OCI-LY1 (cell line): ENCODE measurements at regions not wholly inside any gene's neighbourhood (a gene's known extent, or its start where the extent isn't known, plus 50 kb on each side); places are given as distances from the start of the nearest gene placed in this dataset.

Source experiments
- H2AFZ ChIP-seq: fragments of 200-600 bp; sonication (generic), shearing (Covaris generic); 2 replicates; pipeline ENCODE4 v1.6.0; 2014; ENCODE audit warnings: antibody characterized with exemption, mild to moderate bottlenecking, low read length
- H3F3A ChIP-seq: fragments of 200-600 bp; sonication (generic), shearing (Covaris generic); 2 replicates; pipeline ENCODE4 v1.6.0; 2014; ENCODE audit warnings: mild to moderate bottlenecking, antibody characterized with exemption, low read length, moderate library complexity; ENCODE audit not compliant: insufficient read depth
- H3K27ac ChIP-seq: fragments of 200-600 bp; sonication (generic); 2 replicates; pipeline ENCODE4 v1.5.1; 2014; ENCODE audit warnings: low read length, mixed run types, mild to moderate bottlenecking, low read depth; ENCODE audit not compliant: poor library complexity, severe bottlenecking
- H3K27me3 ChIP-seq: fragments of 200-600 bp; sonication (generic); 2 replicates; pipeline ENCODE4 v1.6.0; 2014; ENCODE audit warnings: antibody characterized with exemption, mild to moderate bottlenecking, low read length, moderate library complexity; ENCODE audit not compliant: insufficient read depth
- H3K36me3 ChIP-seq: fragments of 200-600 bp; sonication (generic); 2 replicates; pipeline ENCODE4 v1.6.1; 2014; ENCODE audit warnings: mild to moderate bottlenecking, antibody characterized with exemption, low read length, moderate library complexity, mixed read lengths; ENCODE audit not compliant: insufficient read depth
- H3K4me1 ChIP-seq: fragments of 200-600 bp; sonication (generic); 2 replicates; pipeline ENCODE4 v1.5.1; 2014; ENCODE audit warnings: mild to moderate bottlenecking, low read length, moderate library complexity; ENCODE audit not compliant: insufficient read depth, severe bottlenecking
- H3K4me2 ChIP-seq: fragments of 200-600 bp; sonication (generic), shearing (Covaris generic); 2 replicates; pipeline ENCODE4 v1.6.1; 2014; ENCODE audit warnings: low read length
- H3K4me3 ChIP-seq: fragments of 200-600 bp; sonication (generic); 2 replicates; pipeline ENCODE4 v1.5.1; 2014; ENCODE audit warnings: low read length, low read depth, mild to moderate bottlenecking, mixed read lengths; ENCODE audit not compliant: poor library complexity, severe bottlenecking
- H3K79me2 ChIP-seq: fragments of 200-600 bp; shearing (Covaris generic); 2 replicates; pipeline ENCODE4 v1.6.1; 2016; ENCODE audit warnings: mixed run types, low read length, mixed read lengths; ENCODE audit not compliant: insufficient read depth
- H3K9ac ChIP-seq: fragments of 200-600 bp; sonication (generic), shearing (Covaris generic); 2 replicates; pipeline ENCODE4 v1.6.1; 2014; ENCODE audit warnings: mild to moderate bottlenecking, low read length, mixed read lengths
- H3K9me2 ChIP-seq: fragments of 200-600 bp; sonication (generic), shearing (Covaris generic); 2 replicates; pipeline ENCODE4 v1.6.1; 2014; ENCODE audit warnings: low read depth, mild to moderate bottlenecking, low read length, mixed read lengths
- H3K9me3 ChIP-seq: fragments of 200-600 bp; shearing (Covaris generic); 2 replicates; pipeline ENCODE4 v1.6.1; 2014; ENCODE audit warnings: low read length, mixed read lengths
- H4K20me1 ChIP-seq: fragments of 200-600 bp; sonication (generic), shearing (Covaris generic); 2 replicates; pipeline ENCODE4 v1.6.0; 2016; ENCODE audit warnings: mild to moderate bottlenecking, low read length; ENCODE audit not compliant: insufficient read depth
- EZH2 ChIP-seq: fragments of 200-600 bp; sonication (generic), shearing (Covaris generic); IDR thresholded peaks from 2 replicates; pipeline ENCODE4 v1.8.0; 2017; ENCODE audit warnings: borderline replicate concordance, mixed run types, mild to moderate bottlenecking, antibody characterized with exemption, low read length, moderate library complexity, mixed read lengths
- TF ChIP-seq, protein P1 (sequence below): fragments of 200-600 bp; sonication (generic), shearing (Covaris generic); IDR thresholded peaks from 2 replicates; pipeline ENCODE4 v1.5.1; 2017; ENCODE audit warnings: mild to moderate bottlenecking, antibody characterized with exemption, low read length, moderate library complexity, mixed read lengths

- Histone ChIP-seq H3K9me3 (no peaks in the 10 kb centered on the region), H3K4me2 (no peak overlapping the region), H3F3A (no peaks in the 10 kb centered on the region), H3K4me3 (no peak overlapping the region), H3K9ac (no peak overlapping the region), H3K4me1 (no peaks in the 10 kb centered on the region), H3K79me2 (no peaks in the 10 kb centered on the region), H3K36me3 (no peaks in the 10 kb centered on the region), H4K20me1 (no peaks in the 10 kb centered on the region), H3K27me3 (no peaks in the 10 kb centered on the region), H3K9me2 (no peaks in the 10 kb centered on the region), H2AFZ (no peak overlapping the region), H3K27ac (no peak overlapping the region)
- no peak for TF ChIP-seq EZH2
- TF ChIP-seq, protein P1, sequence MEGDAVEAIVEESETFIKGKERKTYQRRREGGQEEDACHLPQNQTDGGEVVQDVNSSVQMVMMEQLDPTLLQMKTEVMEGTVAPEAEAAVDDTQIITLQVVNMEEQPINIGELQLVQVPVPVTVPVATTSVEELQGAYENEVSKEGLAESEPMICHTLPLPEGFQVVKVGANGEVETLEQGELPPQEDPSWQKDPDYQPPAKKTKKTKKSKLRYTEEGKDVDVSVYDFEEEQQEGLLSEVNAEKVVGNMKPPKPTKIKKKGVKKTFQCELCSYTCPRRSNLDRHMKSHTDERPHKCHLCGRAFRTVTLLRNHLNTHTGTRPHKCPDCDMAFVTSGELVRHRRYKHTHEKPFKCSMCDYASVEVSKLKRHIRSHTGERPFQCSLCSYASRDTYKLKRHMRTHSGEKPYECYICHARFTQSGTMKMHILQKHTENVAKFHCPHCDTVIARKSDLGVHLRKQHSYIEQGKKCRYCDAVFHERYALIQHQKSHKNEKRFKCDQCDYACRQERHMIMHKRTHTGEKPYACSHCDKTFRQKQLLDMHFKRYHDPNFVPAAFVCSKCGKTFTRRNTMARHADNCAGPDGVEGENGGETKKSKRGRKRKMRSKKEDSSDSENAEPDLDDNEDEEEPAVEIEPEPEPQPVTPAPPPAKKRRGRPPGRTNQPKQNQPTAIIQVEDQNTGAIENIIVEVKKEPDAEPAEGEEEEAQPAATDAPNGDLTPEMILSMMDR, result no peak
These were observed 225.0 kb downstream of the QDPR start for GRCh38 chr4:17286752-17287460.

DNA sequence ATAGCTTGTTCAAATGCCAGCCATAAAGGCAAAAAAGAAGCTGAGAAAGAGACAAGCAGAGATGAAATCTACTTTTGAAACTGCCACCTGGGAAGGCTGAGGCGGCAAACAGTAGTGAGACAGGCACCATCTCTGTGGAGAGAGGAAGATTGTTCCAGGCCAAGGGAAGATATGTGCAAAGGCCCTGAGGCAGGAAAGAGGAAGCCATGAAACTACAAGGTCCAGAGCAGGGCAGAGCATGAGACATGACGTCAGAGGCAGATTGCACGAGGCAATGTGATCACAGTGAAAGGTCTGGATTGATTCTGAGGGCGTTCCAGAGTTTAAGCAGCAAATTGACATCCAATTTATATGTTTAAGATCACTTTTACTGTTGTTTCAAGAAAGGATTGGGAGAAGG lies 226.1 kb downstream of the QDPR start:
- no peak overlapping the region for H3K4me3 ChIP-seq
- no peak overlapping the region for H3K4me2 ChIP-seq
- TF ChIP-seq, protein P1, result no peak
- TF ChIP-seq EZH2, result no peak
- H3F3A ChIP-seq, result no peaks in the 10 kb centered on the region
- H3K36me3 ChIP-seq, result no peaks in the 10 kb centered on the region
- no peaks in the 10 kb centered on the region for H4K20me1 ChIP-seq
- H3K27ac ChIP-seq, result no peak overlapping the region
- no peaks in the 10 kb centered on the region for H3K9me2 ChIP-seq
- no peak overlapping the region for H2AFZ ChIP-seq
- no peak overlapping the region for H3K9ac ChIP-seq
- no peaks in the 10 kb centered on the region for H3K27me3 ChIP-seq
- no peaks in the 10 kb centered on the region for H3K79me2 ChIP-seq
- H3K4me1 ChIP-seq, result no peaks in the 10 kb centered on the region
- H3K9me3 ChIP-seq, result no peaks in the 10 kb centered on the region

DNA sequence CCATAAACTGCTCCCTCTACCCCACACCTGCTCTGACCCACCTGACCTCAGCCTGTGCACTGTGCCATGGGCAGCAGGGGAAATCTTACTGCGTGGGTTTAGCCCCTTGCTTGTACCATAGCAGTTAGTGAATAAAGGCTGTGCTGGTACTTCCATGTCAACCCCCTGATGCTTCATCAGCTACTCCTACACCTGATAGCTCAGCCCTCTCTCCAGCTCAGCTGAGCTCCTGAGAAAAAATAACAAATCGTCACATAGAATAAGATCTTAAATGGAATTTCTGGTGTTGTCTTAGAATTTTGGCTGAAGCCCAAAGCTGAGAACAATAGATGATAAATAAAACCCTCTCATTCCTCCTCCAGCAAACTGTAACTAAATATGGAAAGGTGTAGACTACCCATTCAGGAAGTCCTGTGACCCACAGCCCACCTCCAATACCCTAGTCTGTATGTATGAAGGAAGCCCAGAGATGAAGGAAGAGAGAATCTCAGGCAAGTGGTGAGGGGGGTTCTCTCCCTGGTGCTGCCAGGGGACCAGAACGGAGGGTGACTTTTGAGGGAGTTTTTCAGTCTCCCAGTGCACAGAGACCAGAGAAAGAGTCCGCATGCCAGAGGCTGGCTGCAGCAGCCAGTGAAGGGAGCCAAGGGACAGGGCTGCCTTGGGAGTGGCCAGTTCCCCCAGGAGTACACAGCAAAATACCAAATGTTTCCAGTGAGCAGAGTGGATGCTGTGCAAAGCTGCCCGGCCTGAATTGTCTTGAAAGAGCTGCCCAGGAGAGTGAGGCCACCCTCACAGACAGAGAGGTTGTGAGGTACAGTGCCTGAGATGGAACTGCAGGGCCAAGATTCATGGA lies 227.3 kb downstream of the QDPR start:
- Histone ChIP-seq H3K36me3 (no peaks in the 10 kb centered on the region), H3K79me2 (no peaks in the 10 kb centered on the region), H3K4me1 (no peaks in the 10 kb centered on the region), H3K27me3 (no peaks in the 10 kb centered on the region), H3K9me3 (no peaks in the 10 kb centered on the region), H3K9ac (no peak overlapping the region), H4K20me1 (no peaks in the 10 kb centered on the region), H3K4me2 (no peak overlapping the region), H3K27ac (no peak overlapping the region), H3K4me3 (no peak overlapping the region), H3F3A (no peaks in the 10 kb centered on the region), H2AFZ (no peak overlapping the region), H3K9me2 (no peaks in the 10 kb centered on the region)
- TF ChIP-seq, protein P1, result no peak
- TF ChIP-seq EZH2, result no peak
